ENCODE measurements at regions not wholly inside any gene's neighbourhood (a gene's known extent, or its start where the extent isn't known, plus 50 kb on each side); places are given as distances from the start of the nearest gene placed in this dataset.

GRCh38 chr3:26562021-26562768 is 60.4 kb upstream of the LRRC3B start:
- no peak overlapping the region for H3K4me3 ChIP-seq
- no peak overlapping the region for H3K27ac ChIP-seq
- WGBS, 2 donors, result 55% methylated on average over 3 of the region's 3 CpGs
- no peaks in the 10 kb centered on the region for H3K4me1 ChIP-seq
- no peaks in the 10 kb centered on the region for H3K27me3 ChIP-seq
- H3K36me3 ChIP-seq, result no peaks in the 10 kb centered on the region
- no peak for TF ChIP-seq EP300 (IDR thresholded peaks at IDR 0.05)
- TF ChIP-seq CTCF (IDR thresholded peaks at IDR 0.05), result no peak
- no peak for TF ChIP-seq POLR2A (IDR thresholded peaks at IDR 0.05)
- no peak for DNase-seq (ENCODE audit: low spot score in 2 of 2)
- no peaks in the 10 kb centered on the region for H3K9me3 ChIP-seq

Measured in tibial nerve (tissue), 4 donors.